ENCODE measurements at regions not wholly inside any gene's neighbourhood (a gene's known extent, or its start where the extent isn't known, plus 50 kb on each side); places are given as distances from the start of the nearest gene placed in this dataset.
A peak's percentile ranks its signal among the peaks of the same experiment; 100 is the strongest.
"Not testable (repeated sequence)": the region's sequence is repeated elsewhere in the genome, so short reads cannot be mapped to it uniquely, and the experiment has no call there.

DNA sequence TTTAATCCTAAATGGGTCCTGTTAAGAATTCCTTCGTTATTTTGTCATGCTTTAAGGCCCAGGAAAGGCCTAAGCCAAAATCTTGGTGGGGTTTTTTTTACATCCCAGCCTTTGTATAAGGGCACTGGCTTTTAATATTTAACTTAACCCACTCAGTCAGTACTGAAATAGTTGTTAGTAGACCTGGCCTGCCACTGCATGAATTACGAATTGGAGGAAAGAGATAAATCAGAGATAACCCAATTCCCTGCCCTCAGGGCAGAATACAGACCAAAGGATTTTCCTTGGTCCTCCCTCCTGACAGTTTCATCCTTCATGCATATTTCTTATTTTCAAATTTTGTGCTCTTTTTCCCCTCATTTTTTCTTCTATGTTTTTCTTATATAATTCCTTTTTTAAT, 193.0 kb downstream of the FASLG start:
- H3K4me1 Mint-ChIP-seq = peaks cover 6% of the 10 kb centered on the region; the same call in 1 of the 2 replicates
- ChIA-PET POLR2A (no interaction called here), CTCF (no interaction called here)
- H3K4me3 Mint-ChIP-seq = no peak overlapping the region
- ATAC-seq (no peak), DNase-seq (ENCODE audit: low spot score) (no peak)
- peaks cover 8% of the 10 kb centered on the region for H3K9me3 Mint-ChIP-seq
- H3K27ac Mint-ChIP-seq = no peak overlapping the region
- no peaks in the 10 kb centered on the region for H3K36me3 Mint-ChIP-seq
- TF ChIP-seq MXD4 (CRISPR knock-in tag; IDR thresholded peaks at IDR 0.05; ENCODE audit: borderline replicate concordance) = no peak
- TF ChIP-seq, protein P1, sequence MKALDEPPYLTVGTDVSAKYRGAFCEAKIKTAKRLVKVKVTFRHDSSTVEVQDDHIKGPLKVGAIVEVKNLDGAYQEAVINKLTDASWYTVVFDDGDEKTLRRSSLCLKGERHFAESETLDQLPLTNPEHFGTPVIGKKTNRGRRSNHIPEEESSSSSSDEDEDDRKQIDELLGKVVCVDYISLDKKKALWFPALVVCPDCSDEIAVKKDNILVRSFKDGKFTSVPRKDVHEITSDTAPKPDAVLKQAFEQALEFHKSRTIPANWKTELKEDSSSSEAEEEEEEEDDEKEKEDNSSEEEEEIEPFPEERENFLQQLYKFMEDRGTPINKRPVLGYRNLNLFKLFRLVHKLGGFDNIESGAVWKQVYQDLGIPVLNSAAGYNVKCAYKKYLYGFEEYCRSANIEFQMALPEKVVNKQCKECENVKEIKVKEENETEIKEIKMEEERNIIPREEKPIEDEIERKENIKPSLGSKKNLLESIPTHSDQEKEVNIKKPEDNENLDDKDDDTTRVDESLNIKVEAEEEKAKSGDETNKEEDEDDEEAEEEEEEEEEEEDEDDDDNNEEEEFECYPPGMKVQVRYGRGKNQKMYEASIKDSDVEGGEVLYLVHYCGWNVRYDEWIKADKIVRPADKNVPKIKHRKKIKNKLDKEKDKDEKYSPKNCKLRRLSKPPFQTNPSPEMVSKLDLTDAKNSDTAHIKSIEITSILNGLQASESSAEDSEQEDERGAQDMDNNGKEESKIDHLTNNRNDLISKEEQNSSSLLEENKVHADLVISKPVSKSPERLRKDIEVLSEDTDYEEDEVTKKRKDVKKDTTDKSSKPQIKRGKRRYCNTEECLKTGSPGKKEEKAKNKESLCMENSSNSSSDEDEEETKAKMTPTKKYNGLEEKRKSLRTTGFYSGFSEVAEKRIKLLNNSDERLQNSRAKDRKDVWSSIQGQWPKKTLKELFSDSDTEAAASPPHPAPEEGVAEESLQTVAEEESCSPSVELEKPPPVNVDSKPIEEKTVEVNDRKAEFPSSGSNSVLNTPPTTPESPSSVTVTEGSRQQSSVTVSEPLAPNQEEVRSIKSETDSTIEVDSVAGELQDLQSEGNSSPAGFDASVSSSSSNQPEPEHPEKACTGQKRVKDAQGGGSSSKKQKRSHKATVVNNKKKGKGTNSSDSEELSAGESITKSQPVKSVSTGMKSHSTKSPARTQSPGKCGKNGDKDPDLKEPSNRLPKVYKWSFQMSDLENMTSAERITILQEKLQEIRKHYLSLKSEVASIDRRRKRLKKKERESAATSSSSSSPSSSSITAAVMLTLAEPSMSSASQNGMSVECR (CRISPR knock-in tag; IDR thresholded peaks at IDR 0.05; ENCODE audit: borderline replicate concordance) = no peak
- H3K27me3 Mint-ChIP-seq (ENCODE audit: low read depth) = no peaks in the 10 kb centered on the region

DNA sequence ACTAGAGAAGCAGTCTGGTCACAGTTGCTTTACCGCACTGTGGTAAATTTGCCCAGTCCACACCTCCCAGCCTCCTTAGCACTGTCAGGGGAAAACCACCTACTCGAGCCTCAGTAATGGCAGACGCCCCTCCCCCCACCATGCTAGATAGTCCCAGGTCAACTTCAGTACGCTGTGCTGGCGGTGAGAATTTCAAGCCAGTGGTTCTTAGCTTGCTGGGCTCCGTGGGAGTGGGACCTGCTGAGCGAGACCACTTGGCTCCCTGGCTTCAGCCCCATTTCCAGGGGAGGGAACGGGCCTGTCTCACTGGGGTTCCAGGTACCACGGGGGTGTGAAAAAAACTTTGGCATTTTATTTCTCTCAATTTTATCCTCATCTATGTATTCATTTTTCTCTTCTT, 194.8 kb downstream of the TNFSF18 start:
- CTCF ChIA-PET; H3K36me3 Mint-ChIP-seq; H3K27ac Mint-ChIP-seq; H3K27me3 Mint-ChIP-seq (ENCODE audit: low read depth); POLR2A ChIA-PET; H3K4me1 Mint-ChIP-seq; H3K4me3 Mint-ChIP-seq: not testable (repeated sequence)
- DNase-seq (ENCODE audit: low spot score) (peak; percentile 17), ATAC-seq (peak; percentile 47)
- peaks cover 14% of the 10 kb centered on the region for H3K9me3 Mint-ChIP-seq

DNA sequence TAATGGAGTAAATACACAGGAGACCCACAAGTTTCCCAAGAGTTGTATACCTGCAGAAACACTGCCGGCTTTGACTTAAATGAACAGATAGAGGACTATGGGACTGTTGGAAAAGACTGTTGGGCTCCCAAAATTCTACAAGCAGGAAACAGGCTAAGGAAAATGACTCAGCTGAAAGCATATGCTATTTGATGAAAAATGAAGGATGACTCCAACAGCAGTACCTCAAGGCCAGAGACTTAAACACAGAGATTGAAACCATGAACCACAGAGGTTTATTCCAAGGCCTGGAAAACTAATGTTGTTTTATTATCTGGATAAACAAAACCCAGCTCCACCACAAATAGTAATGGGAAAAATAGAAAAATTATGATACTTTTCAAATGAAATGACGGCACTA, 187.7 kb downstream of the TNFSF18 start:
- no peaks in the 10 kb centered on the region for H3K36me3 Mint-ChIP-seq
- no peaks in the 10 kb centered on the region for H3K27me3 Mint-ChIP-seq (ENCODE audit: low read depth)
- peaks cover 13% of the 10 kb centered on the region for H3K9me3 Mint-ChIP-seq
- TF ChIP-seq CREB1 (CRISPR knock-in tag; IDR thresholded peaks at IDR 0.05) (no peak), HMGXB4 (CRISPR knock-in tag; IDR thresholded peaks at IDR 0.05) (no peak), FOXP1 (CRISPR knock-in tag; IDR thresholded peaks at IDR 0.05; ENCODE audit: borderline replicate concordance) (no peak), ZNF317 (CRISPR knock-in tag; IDR thresholded peaks at IDR 0.05; ENCODE audit: borderline replicate concordance, low read depth) (no peak), SMAD4 (CRISPR knock-in tag; IDR thresholded peaks at IDR 0.05) (no peak), FOXK1 (CRISPR knock-in tag; IDR thresholded peaks at IDR 0.05) (no peak), AR (CRISPR knock-in tag; IDR thresholded peaks at IDR 0.05) (no peak), CREM (CRISPR knock-in tag; IDR thresholded peaks at IDR 0.05) (no peak)
- TF ChIP-seq, protein P2, sequence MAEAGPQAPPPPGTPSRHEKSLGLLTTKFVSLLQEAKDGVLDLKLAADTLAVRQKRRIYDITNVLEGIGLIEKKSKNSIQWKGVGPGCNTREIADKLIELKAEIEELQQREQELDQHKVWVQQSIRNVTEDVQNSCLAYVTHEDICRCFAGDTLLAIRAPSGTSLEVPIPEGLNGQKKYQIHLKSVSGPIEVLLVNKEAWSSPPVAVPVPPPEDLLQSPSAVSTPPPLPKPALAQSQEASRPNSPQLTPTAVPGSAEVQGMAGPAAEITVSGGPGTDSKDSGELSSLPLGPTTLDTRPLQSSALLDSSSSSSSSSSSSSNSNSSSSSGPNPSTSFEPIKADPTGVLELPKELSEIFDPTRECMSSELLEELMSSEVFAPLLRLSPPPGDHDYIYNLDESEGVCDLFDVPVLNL (CRISPR knock-in tag; IDR thresholded peaks at IDR 0.05; ENCODE audit: borderline replicate concordance, low read depth) = no peak
- ChIA-PET POLR2A (no interaction called here), CTCF (no interaction called here)
- no peak overlapping the region for H3K27ac Mint-ChIP-seq
- no peaks in the 10 kb centered on the region for H3K4me1 Mint-ChIP-seq
- ATAC-seq (no peak), DNase-seq (ENCODE audit: low spot score) (no peak)
- H3K4me3 Mint-ChIP-seq = no peak overlapping the region
